G401 (cell line): ENCODE measurements at regions not wholly inside any gene's neighbourhood (a gene's known extent, or its start where the extent isn't known, plus 50 kb on each side); places are given as distances from the start of the nearest gene placed in this dataset.

ENCODE experiments used
- DNase-seq: peaks from one replicate; pipeline ENCODE4 v3.0.0-alpha.2; 2015; ENCODE audit warnings: low spot score
- in situ Hi-C: cut with HindIII; loops from 2 replicates; pipeline ENCODE4 v1.10.0; 2016; ENCODE audit warnings: low sequenced_read_pairs, mixed read lengths

DNA sequence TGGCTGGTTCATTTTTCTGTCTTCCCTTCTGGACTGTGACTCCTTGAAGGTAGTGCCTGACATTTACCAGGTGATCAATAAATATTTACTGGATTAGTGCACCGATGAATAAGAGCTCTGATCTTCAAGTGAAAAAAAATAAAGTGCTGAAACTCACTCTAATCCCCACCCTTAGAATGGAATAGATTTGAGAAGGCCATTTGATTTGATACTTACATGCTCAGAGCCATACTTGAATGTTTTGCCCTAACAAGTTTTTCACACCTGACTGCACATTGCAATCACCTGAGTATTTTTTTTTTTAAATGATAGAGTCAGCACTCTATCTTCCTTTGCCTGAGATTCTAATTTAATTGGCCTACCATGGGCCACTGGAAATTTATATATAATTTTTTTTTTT lies 105.7 kb downstream of the LRRC70 start:
- in situ Hi-C loops, result no loop called here
- no peak for DNase-seq

DNA sequence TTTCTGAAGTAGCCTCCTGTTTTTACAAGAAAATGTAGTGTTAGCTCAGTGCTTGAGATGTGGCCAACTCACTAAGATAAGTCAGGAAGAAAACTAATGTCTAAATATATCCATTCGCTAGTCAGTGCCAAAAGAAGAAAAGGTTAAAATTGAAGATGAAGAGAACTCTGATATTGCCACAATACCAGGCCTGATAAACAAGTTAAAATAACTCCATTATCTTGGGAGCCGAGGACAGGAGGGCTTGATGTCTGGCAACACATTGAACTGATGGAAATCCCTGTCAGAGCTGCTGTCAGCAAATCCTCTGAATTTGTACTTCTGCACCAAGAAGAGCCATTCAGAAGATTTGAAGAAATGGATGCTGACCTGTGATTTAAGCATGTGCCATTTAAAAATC lies 103.4 kb downstream of the LRRC70 start:
- no peak for DNase-seq
- in situ Hi-C loops, result no loop called here

- no peak for DNase-seq
- in situ Hi-C loops, result no loop called here
Measured at GRCh38 chr5:62681117-62681850, 102.7 kb downstream of the LRRC70 start.

DNA sequence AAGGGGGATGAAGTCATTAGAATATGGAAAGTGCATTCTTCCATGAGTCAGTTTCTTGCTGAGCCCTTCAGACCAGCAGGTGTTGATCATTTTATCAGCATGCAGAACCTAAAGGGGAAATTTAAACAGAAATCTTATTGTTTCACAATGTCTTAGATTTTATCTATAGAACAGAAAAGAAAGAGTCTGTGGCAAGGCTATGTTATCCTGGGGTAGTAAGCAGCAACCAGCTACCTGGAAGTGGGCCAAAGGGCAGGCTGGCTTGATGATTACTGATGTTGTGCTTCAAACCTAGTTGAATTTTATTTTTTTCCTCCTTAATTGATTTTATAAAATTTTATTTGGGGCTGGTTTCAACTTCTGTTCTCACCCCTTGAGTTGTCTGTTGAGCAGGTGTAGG lies 101.5 kb downstream of the LRRC70 start:
- in situ Hi-C loops, result no loop called here
- DNase-seq, result no peak
